ENCODE measurements at regions not wholly inside any gene's neighbourhood (a gene's known extent, or its start where the extent isn't known, plus 50 kb on each side); places are given as distances from the start of the nearest gene placed in this dataset.

DNA sequence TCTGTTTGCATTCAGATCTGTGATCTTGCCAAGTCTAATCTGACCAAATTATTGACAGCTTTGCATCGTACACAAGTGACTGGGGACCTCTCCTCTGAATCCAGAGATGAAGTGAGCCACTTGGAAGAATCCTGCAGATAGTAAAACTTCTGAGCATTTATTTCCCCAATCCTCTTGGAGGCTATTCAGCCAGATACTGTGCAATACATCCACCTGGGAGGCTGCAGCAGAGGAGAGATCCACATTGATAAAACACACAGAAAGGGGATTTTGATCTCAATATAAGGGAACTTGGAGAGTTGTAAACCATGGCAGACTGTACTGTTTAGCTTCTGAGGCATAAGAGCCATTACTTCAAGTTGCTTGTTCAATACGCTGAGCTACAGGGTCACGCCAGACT lies 654.6 kb downstream of the MTRR start:
- H3K27me3 ChIP-seq, result no peaks in the 10 kb centered on the region
- H3K4me3 ChIP-seq, result no peak overlapping the region
- WGBS, 2 donors (ENCODE audit: low coverage in 1 of 2), result 73% methylated on average over 3 of the region's 3 CpGs; no CpG with 5 or more reads in 1 of the 2 donors
- H3K27ac ChIP-seq, result no peak overlapping the region
- no peaks in the 10 kb centered on the region for H3K4me1 ChIP-seq
- no peaks in the 10 kb centered on the region for H3K9me3 ChIP-seq
- DNase-seq, result no peak
- TF ChIP-seq, protein P1, sequence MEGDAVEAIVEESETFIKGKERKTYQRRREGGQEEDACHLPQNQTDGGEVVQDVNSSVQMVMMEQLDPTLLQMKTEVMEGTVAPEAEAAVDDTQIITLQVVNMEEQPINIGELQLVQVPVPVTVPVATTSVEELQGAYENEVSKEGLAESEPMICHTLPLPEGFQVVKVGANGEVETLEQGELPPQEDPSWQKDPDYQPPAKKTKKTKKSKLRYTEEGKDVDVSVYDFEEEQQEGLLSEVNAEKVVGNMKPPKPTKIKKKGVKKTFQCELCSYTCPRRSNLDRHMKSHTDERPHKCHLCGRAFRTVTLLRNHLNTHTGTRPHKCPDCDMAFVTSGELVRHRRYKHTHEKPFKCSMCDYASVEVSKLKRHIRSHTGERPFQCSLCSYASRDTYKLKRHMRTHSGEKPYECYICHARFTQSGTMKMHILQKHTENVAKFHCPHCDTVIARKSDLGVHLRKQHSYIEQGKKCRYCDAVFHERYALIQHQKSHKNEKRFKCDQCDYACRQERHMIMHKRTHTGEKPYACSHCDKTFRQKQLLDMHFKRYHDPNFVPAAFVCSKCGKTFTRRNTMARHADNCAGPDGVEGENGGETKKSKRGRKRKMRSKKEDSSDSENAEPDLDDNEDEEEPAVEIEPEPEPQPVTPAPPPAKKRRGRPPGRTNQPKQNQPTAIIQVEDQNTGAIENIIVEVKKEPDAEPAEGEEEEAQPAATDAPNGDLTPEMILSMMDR (IDR thresholded peaks at IDR 0.05), result no peak
- TF ChIP-seq EP300 (IDR thresholded peaks at IDR 0.05; ENCODE audit: low read depth), result no peak
- TF ChIP-seq POLR2AphosphoS5 (IDR thresholded peaks at IDR 0.05), result no peak
- TF ChIP-seq POLR2A (IDR thresholded peaks at IDR 0.05), result no peak
- no peaks in the 10 kb centered on the region for H3K36me3 ChIP-seq
- in situ Hi-C loops (cut with MboI; ENCODE audit: low pct_ligation_motif_present in 1 of 4, low pct_unique_long_range_greater_than_20kb in 1 of 4, low sequenced_read_pairs in 3 of 4), result no loop called here
- intact Hi-C loops (cut with DNase I; ENCODE audit: low total_unique reads), result no loop called here

DNA sequence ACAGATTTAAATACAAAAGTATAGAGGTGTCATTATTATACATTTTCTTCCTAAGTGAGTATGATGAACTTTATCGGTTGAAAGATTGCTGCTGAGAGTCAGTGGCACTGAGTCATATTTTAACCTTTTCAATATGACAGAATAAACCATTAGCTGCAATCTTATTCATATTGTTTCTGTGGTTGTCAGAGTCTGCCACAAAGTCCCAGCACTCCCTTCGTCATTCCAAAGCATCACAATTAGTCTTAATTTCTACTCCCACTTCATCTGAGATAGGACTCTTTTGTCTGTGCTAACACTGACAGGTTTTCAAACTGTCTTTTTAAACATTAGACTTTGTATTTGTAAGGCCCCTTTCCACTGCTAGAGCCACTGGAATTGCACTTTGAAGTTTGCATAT lies 656.9 kb downstream of the MTRR start:
- no peaks in the 10 kb centered on the region for H3K27me3 ChIP-seq
- DNase-seq, result no peak
- H3K36me3 ChIP-seq, result no peaks in the 10 kb centered on the region
- H3K9me3 ChIP-seq, result no peaks in the 10 kb centered on the region
- H3K4me1 ChIP-seq, result no peaks in the 10 kb centered on the region
- H3K4me3 ChIP-seq, result no peak overlapping the region
- H3K27ac ChIP-seq, result no peak overlapping the region
- intact Hi-C loops (cut with DNase I; ENCODE audit: low total_unique reads), result no loop called here
- TF ChIP-seq, protein P1 (IDR thresholded peaks at IDR 0.05), result no peak
- TF ChIP-seq EP300 (IDR thresholded peaks at IDR 0.05; ENCODE audit: low read depth), result no peak
- TF ChIP-seq POLR2A (IDR thresholded peaks at IDR 0.05), result no peak
- TF ChIP-seq POLR2AphosphoS5 (IDR thresholded peaks at IDR 0.05), result no peak
- in situ Hi-C loops (cut with MboI; ENCODE audit: low pct_ligation_motif_present in 1 of 4, low pct_unique_long_range_greater_than_20kb in 1 of 4, low sequenced_read_pairs in 3 of 4), result no loop called here
- WGBS, 2 donors (ENCODE audit: low coverage in 1 of 2), result 83% methylated on average over 2 of the region's 2 CpGs

DNA sequence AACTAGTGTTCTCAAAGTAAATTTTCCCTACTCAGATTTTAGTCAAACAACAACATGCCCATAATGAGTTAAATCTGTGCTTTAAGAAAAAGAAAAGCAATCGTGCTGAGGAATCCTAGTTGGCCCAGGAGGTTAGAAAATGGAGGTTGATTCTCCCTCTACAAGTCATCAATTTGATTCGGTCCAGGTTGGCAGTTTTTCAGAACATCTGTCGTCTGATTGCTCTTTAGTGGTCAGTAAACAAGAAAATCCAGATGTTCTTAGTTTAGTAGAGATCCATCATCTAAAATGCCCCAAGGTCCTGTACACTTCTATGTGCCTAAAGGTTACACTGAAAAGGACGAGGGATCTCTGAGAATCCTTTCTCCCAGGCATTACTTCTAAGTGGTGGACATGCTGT lies 659.2 kb downstream of the MTRR start:
- 33 to 44% methylated on average over 3 to 4 of the region's 4 CpGs for WGBS, 2 donors (ENCODE audit: low coverage in 1 of 2)
- Histone ChIP-seq H3K27me3 (no peaks in the 10 kb centered on the region), H3K9me3 (no peaks in the 10 kb centered on the region), H3K36me3 (no peaks in the 10 kb centered on the region), H3K27ac (no peak overlapping the region), H3K4me3 (no peak overlapping the region), H3K4me1 (no peaks in the 10 kb centered on the region)
- no peak for DNase-seq
- in situ Hi-C loops (cut with MboI; ENCODE audit: low pct_ligation_motif_present in 1 of 4, low pct_unique_long_range_greater_than_20kb in 1 of 4, low sequenced_read_pairs in 3 of 4) (no loop called here), intact Hi-C loops (cut with DNase I; ENCODE audit: low total_unique reads) (no loop called here)
- TF ChIP-seq, protein P1 (IDR thresholded peaks at IDR 0.05), result no peak
- TF ChIP-seq POLR2A (IDR thresholded peaks at IDR 0.05) (no peak), POLR2AphosphoS5 (IDR thresholded peaks at IDR 0.05) (no peak), EP300 (IDR thresholded peaks at IDR 0.05; ENCODE audit: low read depth) (no peak)

DNA sequence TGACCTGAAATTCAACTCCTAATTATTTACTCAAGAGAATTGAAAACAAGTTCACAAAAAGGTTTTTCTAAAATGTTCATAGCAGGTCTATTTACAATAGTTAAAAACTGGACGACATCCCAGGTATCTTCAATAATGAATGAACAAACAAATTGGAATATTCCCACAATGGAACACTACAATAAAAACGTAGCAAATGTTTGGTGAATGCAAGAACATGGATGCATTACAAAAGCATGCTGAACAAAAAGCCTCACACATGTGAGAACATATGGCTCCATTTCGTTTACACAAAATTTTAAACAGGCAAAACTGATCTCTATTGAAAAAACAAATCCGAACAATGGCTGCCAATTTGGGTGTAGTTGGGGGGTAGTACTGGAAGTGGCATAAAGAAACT lies 669.9 kb downstream of the MTRR start:
- Histone ChIP-seq H3K36me3 (no peaks in the 10 kb centered on the region), H3K4me3 (no peak overlapping the region), H3K27me3 (no peaks in the 10 kb centered on the region), H3K9me3 (no peaks in the 10 kb centered on the region), H3K27ac (no peak overlapping the region), H3K4me1 (no peaks in the 10 kb centered on the region)
- no peak for TF ChIP-seq POLR2A (IDR thresholded peaks at IDR 0.05)
- TF ChIP-seq, protein P1 (IDR thresholded peaks at IDR 0.05), result no peak
- no peak for TF ChIP-seq EP300 (IDR thresholded peaks at IDR 0.05; ENCODE audit: low read depth)
- no peak for TF ChIP-seq POLR2AphosphoS5 (IDR thresholded peaks at IDR 0.05)
- intact Hi-C loops (cut with DNase I; ENCODE audit: low total_unique reads), result no loop called here
- 47 to 55% methylated on average over 4 of the region's 4 CpGs for WGBS, 2 donors (ENCODE audit: low coverage in 1 of 2)
- in situ Hi-C loops (cut with MboI; ENCODE audit: low pct_ligation_motif_present in 1 of 4, low pct_unique_long_range_greater_than_20kb in 1 of 4, low sequenced_read_pairs in 3 of 4), result no loop called here
- no peak for DNase-seq

Measured in transverse colon (tissue), 4 donors.